ENCODE measurements at regions not wholly inside any gene's neighbourhood (a gene's known extent, or its start where the extent isn't known, plus 50 kb on each side); places are given as distances from the start of the nearest gene placed in this dataset.

GRCh38 chr4:23423540-23423939 lies 466.3 kb downstream of the PPARGC1A start:
- Histone ChIP-seq H3K27ac (ENCODE audit: low read length) (no peak overlapping the region), H3K9me3 (ENCODE audit: low read length) (no peaks in the 10 kb centered on the region), H2AFZ (ENCODE audit: low read length) (no peak overlapping the region), H3K79me2 (ENCODE audit: low read length) (no peaks in the 10 kb centered on the region), H3K4me2 (ENCODE audit: low read length) (no peak overlapping the region), H3F3A (ENCODE audit: low read length, unreplicated experiment) (no peaks in the 10 kb centered on the region), H3K4me1 (ENCODE audit: insufficient read depth, low read length) (no peaks in the 10 kb centered on the region), H3K9ac (ENCODE audit: low read length) (no peak overlapping the region), H3K4me3 (ENCODE audit: low read length) (no peak overlapping the region), H3K27me3 (ENCODE audit: low read length) (no peaks in the 10 kb centered on the region), H3K9me2 (replicated peaks; ENCODE audit: low read length) (no peaks in the 10 kb centered on the region), H4K20me1 (ENCODE audit: low read length) (no peaks in the 10 kb centered on the region), H3K36me3 (ENCODE audit: low read depth, low read length) (no peaks in the 10 kb centered on the region)
- ChIA-PET CTCF (no interaction called here), POLR2A (ENCODE audit: unreplicated experiment) (no interaction called here)
- intact Hi-C loops (cut with micrococcal nuclease): no loop called here
- BruUV-seq (replicated peaks): no TSS peak
- DNase-seq (no peak), ATAC-seq (no peak)
- no peak for TF ChIP-seq EZH2 (IDR thresholded peaks at IDR 0.05; ENCODE audit: low read length, unreplicated experiment)

- Histone ChIP-seq H3F3A (ENCODE audit: low read length, unreplicated experiment) (no peaks in the 10 kb centered on the region), H3K36me3 (ENCODE audit: low read depth, low read length) (no peaks in the 10 kb centered on the region), H3K79me2 (ENCODE audit: low read length) (no peaks in the 10 kb centered on the region), H3K9me2 (replicated peaks; ENCODE audit: low read length) (no peaks in the 10 kb centered on the region), H3K9me3 (ENCODE audit: low read length) (no peaks in the 10 kb centered on the region), H2AFZ (ENCODE audit: low read length) (no peak overlapping the region), H3K4me3 (ENCODE audit: low read length) (no peak overlapping the region), H3K27ac (ENCODE audit: low read length) (no peak overlapping the region), H3K4me1 (ENCODE audit: insufficient read depth, low read length) (no peaks in the 10 kb centered on the region), H4K20me1 (ENCODE audit: low read length) (no peaks in the 10 kb centered on the region), H3K27me3 (ENCODE audit: low read length) (no peaks in the 10 kb centered on the region), H3K9ac (ENCODE audit: low read length) (no peak overlapping the region), H3K4me2 (ENCODE audit: low read length) (no peak overlapping the region)
- ChIA-PET POLR2A (ENCODE audit: unreplicated experiment) (no interaction called here), CTCF (no interaction called here)
- ATAC-seq (no peak), DNase-seq (no peak)
- intact Hi-C loops (cut with micrococcal nuclease): no loop called here
- no peak for TF ChIP-seq EZH2 (IDR thresholded peaks at IDR 0.05; ENCODE audit: low read length, unreplicated experiment)
- no peak for TF ChIP-seq CTCF (conservative IDR thresholded peaks at IDR 0.05; ENCODE audit: low read depth, low read length)
- TF ChIP-seq EZH2phosphoT487 (IDR thresholded peaks at IDR 0.05; ENCODE audit: borderline replicate concordance, low read length): no peak
- BruUV-seq (replicated peaks): no TSS peak
These were observed 467.0 kb downstream of the PPARGC1A start for GRCh38 chr4:23422878-23423277.

- H3K4me3 ChIP-seq (ENCODE audit: low read length): no peak overlapping the region
- TF ChIP-seq CTCF (conservative IDR thresholded peaks at IDR 0.05; ENCODE audit: low read depth, low read length) (no peak), EZH2phosphoT487 (IDR thresholded peaks at IDR 0.05; ENCODE audit: borderline replicate concordance, low read length) (no peak), EZH2 (IDR thresholded peaks at IDR 0.05; ENCODE audit: low read length, unreplicated experiment) (no peak)
- POLR2A ChIA-PET (ENCODE audit: unreplicated experiment): no interaction called here
- ATAC-seq (no peak), DNase-seq (no peak)
- no peaks in the 10 kb centered on the region for H3K36me3 ChIP-seq (ENCODE audit: low read depth, low read length)
- no peak overlapping the region for H3K9ac ChIP-seq (ENCODE audit: low read length)
- H3K79me2 ChIP-seq (ENCODE audit: low read length): no peaks in the 10 kb centered on the region
- H3K27me3 ChIP-seq (ENCODE audit: low read length): no peaks in the 10 kb centered on the region
- no peaks in the 10 kb centered on the region for H3K4me1 ChIP-seq (ENCODE audit: insufficient read depth, low read length)
- H3F3A ChIP-seq (ENCODE audit: low read length, unreplicated experiment): no peaks in the 10 kb centered on the region
- no peaks in the 10 kb centered on the region for H4K20me1 ChIP-seq (ENCODE audit: low read length)
- BruUV-seq (replicated peaks): no TSS peak
- H2AFZ ChIP-seq (ENCODE audit: low read length): no peak overlapping the region
- intact Hi-C loops (cut with micrococcal nuclease): no loop called here
- H3K9me3 ChIP-seq (ENCODE audit: low read length): no peaks in the 10 kb centered on the region
- H3K9me2 ChIP-seq (replicated peaks; ENCODE audit: low read length): no peaks in the 10 kb centered on the region
- H3K27ac ChIP-seq (ENCODE audit: low read length): no peak overlapping the region
- no peak overlapping the region for H3K4me2 ChIP-seq (ENCODE audit: low read length)
- CTCF ChIA-PET: no interaction called here
These were observed 476.2 kb downstream of the PPARGC1A start for GRCh38 chr4:23413631-23414030.

All from PC-3 (cell line).